Ovary (tissue), 7 donors: ENCODE measurements at regions not wholly inside any gene's neighbourhood (a gene's known extent, or its start where the extent isn't known, plus 50 kb on each side); places are given as distances from the start of the nearest gene placed in this dataset.

ENCODE experiments used
- DNase-seq, 5 donors: peaks; one replicate each; pipeline ENCODE4 v3.0.0-alpha.2; 2019 to 2020
- H3K27ac ChIP-seq, 2 donors: fragments of 200-600 bp; one replicate each; pipeline versions ENCODE4 v1.5.1 to v1.8.0; 2019 to 2022
- H3K27me3 ChIP-seq: fragments of 200-600 bp; one replicate; pipeline ENCODE4 v1.8.0; 2022
- H3K36me3 ChIP-seq: fragments of 200-600 bp; sonication (generic); one replicate; pipeline ENCODE4 v1.5.1; 2019
- H3K4me1 ChIP-seq: one replicate; pipeline ENCODE4 v1.8.1; 2013; ENCODE audit warnings: mild to moderate bottlenecking, moderate library complexity; ENCODE audit not compliant: insufficient read depth
- H3K4me3 ChIP-seq: fragments of 200-600 bp; sonication (generic); one replicate; pipeline ENCODE4 v1.5.1; 2017
- H3K9me3 ChIP-seq, 2 donors: fragments of 200-600 bp in 1 of 2; sonication (generic) in 1 of 2; one replicate each; pipeline versions ENCODE4 v1.5.1 to v1.8.1; 2013 to 2019; ENCODE audit warnings: mild to moderate bottlenecking in 1 of 2, moderate library complexity in 1 of 2
- EP300 ChIP-seq: sonication (generic); formaldehyde crosslinking; IDR thresholded peaks from one replicate; pipeline ENCODE4 v1.6.1; 2017; ENCODE audit warnings: antibody characterized with exemption
- POLR2A ChIP-seq: fragments of 450-650 bp; IDR thresholded peaks from one replicate; pipeline ENCODE4 v1.6.1; 2017; ENCODE audit warnings: antibody characterized with exemption, mild to moderate bottlenecking, moderate library complexity
- WGBS, 3 donors: extraction: QIAGEN DNeasy Blood & Tissue Kit in 1 of 3; methylation state at CpG; one replicate each; pipeline versions ENCODE4 v1.1.5 to v1.1.7; 2013 to 2017; 5-methylcytosine and 5-hydroxymethylcytosine counted together
- intact Hi-C, 4 donors: fragments of 100-400 bp; cut with DNase I; formaldehyde crosslinking; loops; one replicate each; pipeline versions ENCODE4 v1.11.0 to v1.15.1; 2022 to 2023
- TF ChIP-seq, protein P1 (sequence below), 3 donors: fragments of 450-650 bp in 2 of 3; fragments of 200-600 bp in 1 of 3; IDR thresholded peaks; one replicate each; pipeline versions ENCODE4 v1.5.1 to v1.8.0; 2016 to 2022; ENCODE audit warnings: antibody characterized with exemption in 3 of 3, mild to moderate bottlenecking in 1 of 3
- donor health status: DM: no; HTN: no; CAD: no; lungs with moderate emphysema.
- donor health status: DM: no; HTN: no; CAD: no.
- donor health status: Bipolar disorder and iron deficiency.
- donor health status: DM: no; HTN: no; CAD: no.
- donor health status: DM: yes; HTN: yes; CAD: no.

DNA sequence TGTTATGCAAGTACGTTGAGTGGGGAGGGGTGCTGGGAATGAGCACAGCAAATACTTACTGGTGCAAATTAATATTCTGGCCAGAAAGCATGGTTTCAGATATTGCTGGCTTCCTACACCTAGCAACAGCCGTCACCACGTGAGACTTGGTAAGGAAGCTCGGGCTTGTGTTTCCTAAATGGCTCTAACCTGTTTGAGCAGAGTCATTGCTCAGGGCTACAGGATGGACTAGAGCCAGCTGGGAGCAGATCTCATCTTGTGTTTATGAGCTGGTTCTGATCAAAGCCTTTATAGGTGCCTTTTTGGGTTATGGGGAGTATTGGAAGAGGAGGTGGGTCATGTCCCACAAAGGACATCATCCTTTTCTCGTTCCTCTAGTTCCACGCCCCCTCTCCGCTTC, 200.3 kb downstream of the BUB3 start:
- Histone ChIP-seq H3K36me3 (no peaks in the 10 kb centered on the region), H3K4me3 (no peak overlapping the region), H3K9me3 (no peaks in the 10 kb centered on the region), H3K4me1 (no peaks in the 10 kb centered on the region), H3K27ac (no peak overlapping the region), H3K27me3 (no peaks in the 10 kb centered on the region)
- 78 to 85% (median 80%) methylated on average over 7 of the region's 7 CpGs for WGBS, 3 donors
- TF ChIP-seq POLR2A (no peak), EP300 (no peak)
- TF ChIP-seq, protein P1, sequence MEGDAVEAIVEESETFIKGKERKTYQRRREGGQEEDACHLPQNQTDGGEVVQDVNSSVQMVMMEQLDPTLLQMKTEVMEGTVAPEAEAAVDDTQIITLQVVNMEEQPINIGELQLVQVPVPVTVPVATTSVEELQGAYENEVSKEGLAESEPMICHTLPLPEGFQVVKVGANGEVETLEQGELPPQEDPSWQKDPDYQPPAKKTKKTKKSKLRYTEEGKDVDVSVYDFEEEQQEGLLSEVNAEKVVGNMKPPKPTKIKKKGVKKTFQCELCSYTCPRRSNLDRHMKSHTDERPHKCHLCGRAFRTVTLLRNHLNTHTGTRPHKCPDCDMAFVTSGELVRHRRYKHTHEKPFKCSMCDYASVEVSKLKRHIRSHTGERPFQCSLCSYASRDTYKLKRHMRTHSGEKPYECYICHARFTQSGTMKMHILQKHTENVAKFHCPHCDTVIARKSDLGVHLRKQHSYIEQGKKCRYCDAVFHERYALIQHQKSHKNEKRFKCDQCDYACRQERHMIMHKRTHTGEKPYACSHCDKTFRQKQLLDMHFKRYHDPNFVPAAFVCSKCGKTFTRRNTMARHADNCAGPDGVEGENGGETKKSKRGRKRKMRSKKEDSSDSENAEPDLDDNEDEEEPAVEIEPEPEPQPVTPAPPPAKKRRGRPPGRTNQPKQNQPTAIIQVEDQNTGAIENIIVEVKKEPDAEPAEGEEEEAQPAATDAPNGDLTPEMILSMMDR (IDR thresholded peaks at IDR 0.05): no peak
- DNase-seq: no peak
- intact Hi-C loops: no loop called here

DNA sequence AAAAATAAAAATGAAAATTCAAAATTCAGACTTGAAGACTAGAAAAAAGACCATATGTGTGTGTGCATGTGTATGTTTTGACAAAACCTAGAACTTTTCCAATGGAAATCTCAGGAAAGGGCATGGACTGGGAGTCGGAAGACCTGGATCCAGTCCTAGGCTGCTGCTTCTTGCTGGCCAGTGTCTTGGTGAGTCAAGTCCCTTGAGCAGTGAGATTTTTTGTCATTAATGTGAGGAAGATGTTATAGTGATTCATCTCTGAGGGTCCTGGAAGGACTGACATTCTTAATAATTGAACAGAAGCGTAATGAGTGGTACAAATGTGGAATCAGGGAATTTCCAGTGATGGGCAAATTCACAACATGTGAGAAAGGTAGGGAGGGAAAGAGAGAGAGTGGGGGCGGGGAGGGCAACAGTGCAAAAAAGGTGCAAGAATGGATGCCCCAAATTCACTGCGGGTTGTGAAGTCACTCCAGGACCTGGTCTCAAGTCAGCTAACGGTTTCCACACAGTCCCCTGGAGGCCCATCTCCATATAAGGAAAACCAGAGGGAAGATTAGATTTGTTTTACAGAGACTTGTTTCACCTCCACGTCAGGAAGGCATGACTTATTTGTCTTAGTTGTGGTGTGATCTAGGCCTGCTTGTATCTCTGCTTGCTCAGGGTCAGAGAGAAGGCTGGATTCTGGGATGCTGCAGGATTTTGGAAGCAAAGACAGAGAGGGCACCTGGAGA, 201.7 kb downstream of the BUB3 start:
- Histone ChIP-seq H3K36me3 (no peaks in the 10 kb centered on the region), H3K4me3 (no peak overlapping the region), H3K27me3 (no peaks in the 10 kb centered on the region), H3K9me3 (no peaks in the 10 kb centered on the region), H3K27ac (no peak overlapping the region), H3K4me1 (no peaks in the 10 kb centered on the region)
- no peak for DNase-seq
- intact Hi-C loops: no loop called here
- 60 to 67% (median 60%) methylated on average over 6 of the region's 6 CpGs for WGBS, 3 donors
- TF ChIP-seq EP300: no peak
- no peak for TF ChIP-seq POLR2A
- TF ChIP-seq, protein P1 (IDR thresholded peaks at IDR 0.05): no peak

DNA sequence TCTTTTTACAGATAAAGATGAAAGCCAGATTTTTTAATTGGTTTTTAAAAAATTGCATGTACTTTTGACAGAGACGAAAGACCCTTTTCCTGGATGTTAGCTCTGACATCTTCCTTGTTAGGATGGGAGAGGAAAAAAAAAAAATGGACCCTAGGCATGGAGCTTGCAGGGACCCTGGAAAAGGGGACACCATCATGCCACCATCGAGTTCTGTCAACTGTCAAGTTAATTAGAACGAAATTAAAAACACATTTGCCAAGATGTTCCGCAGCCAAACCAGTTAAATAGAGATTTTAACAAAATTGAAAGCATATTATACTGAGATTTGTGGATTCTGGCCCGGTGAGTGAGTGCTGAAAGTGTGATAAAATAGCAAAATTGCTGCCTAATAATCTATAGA, 202.6 kb downstream of the BUB3 start:
- TF ChIP-seq POLR2A (no peak), EP300 (no peak)
- TF ChIP-seq, protein P1 (IDR thresholded peaks at IDR 0.05): no peak
- no peaks in the 10 kb centered on the region for H3K9me3 ChIP-seq
- no peak overlapping the region for H3K4me3 ChIP-seq
- WGBS, 3 donors: 74 to 79% (median 76%) methylated on average over 5 of the region's 5 CpGs
- no peaks in the 10 kb centered on the region for H3K4me1 ChIP-seq
- intact Hi-C loops: no loop called here
- H3K27ac ChIP-seq: no peak overlapping the region
- no peaks in the 10 kb centered on the region for H3K27me3 ChIP-seq
- no peak for DNase-seq
- H3K36me3 ChIP-seq: no peaks in the 10 kb centered on the region

DNA sequence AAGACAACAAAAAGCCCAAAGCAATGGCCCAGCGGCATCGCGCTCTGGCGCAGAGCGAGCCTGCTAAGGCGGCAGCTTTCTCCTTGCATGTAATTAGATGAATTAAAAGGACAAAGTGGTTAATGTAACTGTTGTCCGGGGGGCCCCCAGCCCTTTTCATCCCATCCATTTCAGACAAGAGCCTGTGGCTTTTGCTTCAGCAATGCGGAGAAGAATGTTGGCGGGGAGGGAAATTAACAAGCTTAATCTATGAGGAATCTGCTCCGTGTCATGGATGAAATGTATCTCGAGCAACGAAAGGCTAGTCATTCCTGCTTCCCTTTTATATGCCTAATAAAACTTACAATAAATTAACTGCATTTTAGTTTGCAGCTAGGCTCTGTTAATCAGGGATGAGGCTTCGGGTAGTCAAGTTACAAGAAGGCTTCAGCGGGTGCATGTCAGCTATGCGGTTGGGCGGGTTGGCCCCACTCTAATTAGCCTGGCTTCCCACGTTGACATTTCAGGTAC, 203.3 kb downstream of the BUB3 start:
- intact Hi-C loops: no loop called here

More for the DNA sequence above, 203.3 kb downstream of the BUB3 start:
- no peaks in the 10 kb centered on the region for H3K27me3 ChIP-seq
- H3K36me3 ChIP-seq: no peaks in the 10 kb centered on the region
- no peak overlapping the region for H3K27ac ChIP-seq
- no peaks in the 10 kb centered on the region for H3K9me3 ChIP-seq
- no peaks in the 10 kb centered on the region for H3K4me1 ChIP-seq
- no peak for DNase-seq
- H3K4me3 ChIP-seq: no peak overlapping the region
- 30 to 38% (median 32%) methylated on average over 17 of the region's 17 CpGs for WGBS, 3 donors
- no peak for TF ChIP-seq EP300
- TF ChIP-seq, protein P1 (IDR thresholded peaks at IDR 0.05): no peak
- TF ChIP-seq POLR2A: no peak
